Kidney (tissue), 13 donors: ENCODE measurements at regions not wholly inside any gene's neighbourhood (a gene's known extent, or its start where the extent isn't known, plus 50 kb on each side); places are given as distances from the start of the nearest gene placed in this dataset.

Source experiments
- DNase-seq, 5 donors: peaks; one replicate each; pipeline ENCODE4 v3.0.0-alpha.2; 2013 to 2020
- FAIRE-seq: peaks from 2 replicates; lab custom pipeline; 2012; peaks lifted over from hg19 to GRCh38; lab: Jason Lieb, UNC
- H3K27ac ChIP-seq, 2 donors: one replicate each; pipeline ENCODE4 v1.7.0; 2013; ENCODE audit warnings: low read depth in 2 of 2, low read length in 2 of 2, inconsistent platforms in 1 of 2
- H3K27me3 ChIP-seq: one replicate; pipeline ENCODE4 v1.7.1; 2013; ENCODE audit warnings: low read length, inconsistent platforms; ENCODE audit not compliant: control insufficient read depth, insufficient read depth
- H3K36me3 ChIP-seq, 3 donors: one replicate each; pipeline versions ENCODE4 v1.7.0 to v1.7.1; 2013; ENCODE audit warnings: low read length in 3 of 3, control low read depth in 1 of 3, inconsistent platforms in 1 of 3; ENCODE audit not compliant: insufficient read depth in 3 of 3, control insufficient read depth in 2 of 3
- H3K4me1 ChIP-seq, 3 donors: one replicate each; pipeline versions ENCODE4 v1.7.0 to v1.7.1; 2013; ENCODE audit warnings: low read length in 3 of 3, inconsistent platforms in 1 of 3, low read depth in 1 of 3; ENCODE audit not compliant: control insufficient read depth in 2 of 3, insufficient read depth in 2 of 3
- H3K4me3 ChIP-seq, 3 donors: one replicate each; pipeline versions ENCODE4 v1.7.0 to v1.8.1; 2013; ENCODE audit warnings: low read length in 3 of 3, control low read depth in 1 of 3, inconsistent platforms in 1 of 3
- H3K9ac ChIP-seq, 3 donors: one replicate each; pipeline versions ENCODE4 v1.7.0 to v1.7.1; 2013; ENCODE audit warnings: low read length in 3 of 3, control low read depth in 1 of 3, inconsistent platforms in 1 of 3
- H3K9me3 ChIP-seq, 3 donors: one replicate each; pipeline versions ENCODE4 v1.7.0 to v1.7.1; 2013; ENCODE audit warnings: low read length in 3 of 3, control low read depth in 1 of 3, inconsistent platforms in 1 of 3; ENCODE audit not compliant: control insufficient read depth in 2 of 3, insufficient read depth in 1 of 3
- CTCF ChIP-seq: IDR thresholded peaks from 3 replicates; pipeline ENCODE4 v1.5.1; 2012; ENCODE audit warnings: mild to moderate bottlenecking, moderate library complexity, borderline replicate concordance; ENCODE audit not compliant: insufficient read depth; ENCODE audit errors: extremely low read depth
- intact Hi-C: fragments of 100-400 bp; cut with DNase I; formaldehyde crosslinking; loops from one replicate; pipeline ENCODE4 v1.11.1; 2022
- donor health status: control.
- donor health status: control.
- donor health status: control.
- donor health status: control.
- donor health status: control.
- donor health status: DM: yes; HTN: yes; CAD: no.
- donor health status: Normal renal cell carcinoma (clear cell type).

- Histone ChIP-seq H3K27me3 (no peaks in the 10 kb centered on the region), H3K27ac (no peak overlapping the region), H3K4me1 (no peaks in the 10 kb centered on the region), H3K4me3 (no peak overlapping the region), H3K9me3 (no peaks in the 10 kb centered on the region), H3K36me3 (no peaks in the 10 kb centered on the region), H3K9ac (no peak overlapping the region)
- intact Hi-C loops = no loop called here
- FAIRE-seq (no peak), DNase-seq (no peak)
- no peak for TF ChIP-seq CTCF
Measured at GRCh38 chr18:47492691-47493090, 241.2 kb upstream of the SKOR2 start.

DNA sequence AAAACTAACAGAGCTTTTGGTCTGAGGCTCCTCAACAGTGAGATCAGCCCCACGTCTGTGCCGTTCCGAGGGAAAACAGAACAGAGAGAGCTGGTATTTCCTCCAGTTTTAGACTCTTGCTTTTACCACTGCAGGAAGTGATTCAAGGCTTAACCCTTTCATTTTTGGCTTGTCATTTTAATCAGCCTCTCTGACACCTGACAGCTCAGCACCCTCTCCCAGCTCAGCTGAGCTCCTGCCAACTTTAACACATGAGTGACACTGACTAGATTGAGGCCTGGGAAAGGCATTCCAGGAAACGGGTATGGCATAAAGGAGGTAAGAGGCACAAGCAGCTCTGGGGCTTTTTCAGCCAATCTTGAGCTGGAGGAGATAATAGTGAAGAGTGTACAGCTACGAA is 239.4 kb upstream of the SKOR2 start:
- intact Hi-C loops = no loop called here
- DNase-seq (no peak), FAIRE-seq (no peak)
- TF ChIP-seq CTCF = no peak
- Histone ChIP-seq H3K27me3 (no peaks in the 10 kb centered on the region), H3K4me3 (no peak overlapping the region), H3K36me3 (no peaks in the 10 kb centered on the region), H3K9ac (no peak overlapping the region), H3K27ac (no peak overlapping the region), H3K4me1 (no peaks in the 10 kb centered on the region), H3K9me3 (no peaks in the 10 kb centered on the region)

DNA sequence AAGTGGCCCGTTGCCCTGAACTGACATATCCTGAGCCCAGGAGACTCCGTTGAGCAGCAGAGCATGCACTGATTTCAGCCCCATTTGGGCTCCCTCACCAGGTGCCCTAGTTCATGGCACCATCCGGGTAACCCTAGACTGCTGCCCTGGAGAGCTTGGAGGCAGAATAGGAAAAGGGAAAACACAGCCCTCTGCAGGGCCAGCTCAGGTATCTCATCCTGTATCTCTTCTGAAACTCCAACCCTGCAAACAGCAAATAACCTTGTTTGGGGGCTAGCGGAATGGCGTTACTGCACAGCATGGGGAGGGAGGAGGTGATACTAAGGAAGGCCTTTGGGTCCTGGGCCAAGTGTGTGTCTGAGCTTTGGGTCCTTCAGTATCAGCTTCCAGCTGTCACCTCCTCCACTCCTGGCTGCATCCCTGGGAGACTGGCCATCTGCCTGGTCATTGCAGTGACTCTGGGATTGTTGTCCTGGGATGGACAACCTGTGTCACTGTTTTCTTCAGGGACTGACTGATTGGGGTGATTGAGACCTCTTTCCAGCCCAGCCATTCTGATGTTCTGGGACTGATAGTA is 233.8 kb upstream of the SKOR2 start:
- Histone ChIP-seq H3K9ac (no peak overlapping the region), H3K27me3 (no peaks in the 10 kb centered on the region), H3K27ac (no peak overlapping the region), H3K36me3 (no peaks in the 10 kb centered on the region), H3K4me1 (no peaks in the 10 kb centered on the region), H3K4me3 (no peak overlapping the region), H3K9me3 (no peaks in the 10 kb centered on the region)
- DNase-seq (no peak), FAIRE-seq (no peak)
- intact Hi-C loops = no loop called here
- TF ChIP-seq CTCF = no peak

- H3K27me3 ChIP-seq = no peaks in the 10 kb centered on the region
- FAIRE-seq = no peak
- no peak overlapping the region for H3K4me3 ChIP-seq
Measured at GRCh38 chr18:47484068-47484467, 232.6 kb upstream of the SKOR2 start.

More at GRCh38 chr18:47484068-47484467, 232.6 kb upstream of the SKOR2 start:
- no peaks in the 10 kb centered on the region for H3K9me3 ChIP-seq
- TF ChIP-seq CTCF = no peak
- H3K27ac ChIP-seq = no peak overlapping the region
- H3K36me3 ChIP-seq = no peaks in the 10 kb centered on the region
- DNase-seq = no peak
- H3K9ac ChIP-seq = no peak overlapping the region
- intact Hi-C loops = no loop called here
- no peaks in the 10 kb centered on the region for H3K4me1 ChIP-seq
